Activated naive CD4-positive, alpha-beta T cell treated with anti-CD3 and anti-CD28 coated beads, Interleukin-2, amount 50 U/mL, for 16 hours (primary cell): ENCODE measurements at regions not wholly inside any gene's neighbourhood (a gene's known extent, or its start where the extent isn't known, plus 50 kb on each side); places are given as distances from the start of the nearest gene placed in this dataset.
"Not testable (repeated sequence)": the region's sequence is repeated elsewhere in the genome, so short reads cannot be mapped to it uniquely, and the experiment has no call there.

Experiments
- DNase-seq: peaks from one replicate; pipeline ENCODE4 v3.0.0-alpha.2; 2020

- no peak for DNase-seq
Observed at GRCh38 chr1:67532452-67533216, 102.4 kb upstream of the SERBP1 start.

- DNase-seq: no peak
Observed at GRCh38 chr1:67534627-67535065, 104.4 kb upstream of the SERBP1 start.

- DNase-seq: peak; percentile 45
Observed at GRCh38 chr1:67535474-67535873, 105.3 kb upstream of the SERBP1 start.

- DNase-seq: no peak
Observed at GRCh38 chr1:67536957-67537666, 106.9 kb upstream of the SERBP1 start.

GRCh38 chr1:67537667-67538018 is 107.4 kb upstream of the SERBP1 start:
- DNase-seq: no peak

- DNase-seq: no peak
Observed at GRCh38 chr1:67540025-67540732, 110.0 kb upstream of the SERBP1 start.

GRCh38 chr1:67540733-67541125 is 110.5 kb upstream of the SERBP1 start:
- DNase-seq: no peak

GRCh38 chr1:67542747-67543146 is 112.5 kb upstream of the SERBP1 start:
- DNase-seq: no peak

- no peak for DNase-seq
Observed at GRCh38 chr1:67544921-67545320, 114.7 kb upstream of the SERBP1 start.

- DNase-seq: no peak
Observed at GRCh38 chr1:67545364-67545763, 115.2 kb upstream of the SERBP1 start.

GRCh38 chr1:67551375-67551774 is 121.2 kb upstream of the SERBP1 start:
- DNase-seq: no peak

GRCh38 chr1:67552336-67552759 is 122.1 kb upstream of the SERBP1 start:
- DNase-seq: no peak

GRCh38 chr1:67554204-67554603 is 124.0 kb upstream of the SERBP1 start:
- not testable (repeated sequence) for DNase-seq

- no peak for DNase-seq
Observed at GRCh38 chr1:67555461-67556296, 125.5 kb upstream of the SERBP1 start.

GRCh38 chr1:67556297-67556900 is 126.2 kb upstream of the SERBP1 start:
- no peak for DNase-seq

- no peak for DNase-seq
Observed at GRCh38 chr1:67557696-67558448, 127.1 kb upstream of the GADD45A start.

GRCh38 chr1:67558449-67559193 is 126.4 kb upstream of the GADD45A start:
- no peak for DNase-seq

GRCh38 chr1:67559222-67559700 is 125.7 kb upstream of the GADD45A start:
- no peak for DNase-seq

- no peak for DNase-seq
Observed at GRCh38 chr1:67560580-67561255, 124.3 kb upstream of the GADD45A start.

- DNase-seq: peak; percentile 90
Observed at GRCh38 chr1:67561704-67562113, 123.3 kb upstream of the GADD45A start.
